SK-N-SH treated with all-trans-retinoic acid at 6 μM for 48 hours (cell line): ENCODE measurements at regions not wholly inside any gene's neighbourhood (a gene's known extent, or its start where the extent isn't known, plus 50 kb on each side); places are given as distances from the start of the nearest gene placed in this dataset.

Source experiments
- ATAC-seq: fragments of 200-7000 bp; cut with Tn5 transposase; 3 replicates; pipeline ENCODE4 v1.9.1; 2020; ENCODE audit warnings: mild to moderate bottlenecking, moderate library complexity
- ARNTL ChIP-seq: fragments of 450-650 bp; formaldehyde crosslinking; IDR thresholded peaks from 2 replicates; pipeline ENCODE4 v1.5.0; 2020; ENCODE audit warnings: low read depth, mild to moderate bottlenecking, moderate library complexity, borderline replicate concordance
- BACH2 ChIP-seq: fragments of 250-450 bp; sonication (Bioruptor Pico); IDR thresholded peaks from 2 replicates; pipeline ENCODE4 v1.9.0; 2021; ENCODE audit warnings: mild to moderate bottlenecking, borderline replicate concordance
- CREB5 ChIP-seq: fragments of 250-450 bp; sonication (Bioruptor Pico); IDR thresholded peaks from 2 replicates; pipeline ENCODE4 v1.5.1; 2020; ENCODE audit warnings: low read depth, mild to moderate bottlenecking, moderate library complexity
- CSDC2 ChIP-seq: fragments of 250-450 bp; sonication (Bioruptor Pico); IDR thresholded peaks from 2 replicates; pipeline ENCODE4 v1.5.0; 2020; ENCODE audit warnings: mild to moderate bottlenecking, moderate library complexity
- CSRNP3 ChIP-seq: fragments of 250-450 bp; sonication (Bioruptor Pico); IDR thresholded peaks from 2 replicates; pipeline ENCODE4 v1.5.1; 2021; ENCODE audit warnings: mild to moderate bottlenecking, moderate library complexity
- GLIS3 ChIP-seq: fragments of 250-450 bp; sonication (Bioruptor Pico); IDR thresholded peaks from 2 replicates; pipeline ENCODE4 v1.5.0; 2020; ENCODE audit warnings: mild to moderate bottlenecking, moderate library complexity
- ISL1 ChIP-seq: fragments of 250-450 bp; sonication (Bioruptor Pico); IDR thresholded peaks from 2 replicates; pipeline ENCODE4 v2.1.2; 2022; ENCODE audit warnings: mild to moderate bottlenecking, moderate library complexity
- OSR1 ChIP-seq: fragments of 250-450 bp; sonication (Bioruptor Pico); IDR thresholded peaks from 2 replicates; pipeline ENCODE4 v1.8.0; 2022; ENCODE audit warnings: moderate library complexity, mild to moderate bottlenecking, inconsistent platforms
- PATZ1 ChIP-seq: fragments of 250-450 bp; sonication (Bioruptor Pico); IDR thresholded peaks from 2 replicates; pipeline ENCODE4 v1.8.0; 2020; ENCODE audit warnings: mild to moderate bottlenecking, moderate library complexity, borderline replicate concordance
- PPARA ChIP-seq: fragments of 250-450 bp; sonication (Bioruptor Pico); IDR thresholded peaks from 2 replicates; pipeline ENCODE4 v1.5.0; 2020; ENCODE audit warnings: mild to moderate bottlenecking, borderline replicate concordance
- RARB ChIP-seq: fragments of 250-450 bp; sonication (Bioruptor Pico); IDR thresholded peaks from 2 replicates; pipeline ENCODE4 v1.8.0; 2021; ENCODE audit warnings: mild to moderate bottlenecking, moderate library complexity
- SNAI2 ChIP-seq: fragments of 250-450 bp; sonication (Bioruptor Pico); IDR thresholded peaks from 2 replicates; pipeline ENCODE4 v1.5.0; 2020; ENCODE audit warnings: mild to moderate bottlenecking, moderate library complexity
- TOX ChIP-seq: fragments of 250-450 bp; sonication (Bioruptor Pico); IDR thresholded peaks from 2 replicates; pipeline ENCODE4 v1.8.0; 2021; ENCODE audit warnings: mild to moderate bottlenecking, moderate library complexity, borderline replicate concordance
- TSHZ2 ChIP-seq: fragments of 250-450 bp; sonication (Bioruptor Pico); IDR thresholded peaks from 2 replicates; pipeline ENCODE4 v1.5.0; 2020; ENCODE audit warnings: mild to moderate bottlenecking, moderate library complexity
- ZC3H10 ChIP-seq: fragments of 250-450 bp; sonication (Bioruptor Pico); IDR thresholded peaks from 2 replicates; pipeline ENCODE4 v1.5.1; 2021; ENCODE audit warnings: mild to moderate bottlenecking, moderate library complexity
- ZFP3 ChIP-seq: fragments of 250-450 bp; sonication (Bioruptor Pico); IDR thresholded peaks from 2 replicates; pipeline ENCODE4 v1.5.0; 2020; ENCODE audit warnings: mild to moderate bottlenecking, moderate library complexity
- ZFP30 ChIP-seq: fragments of 450-650 bp; formaldehyde crosslinking; IDR thresholded peaks from 2 replicates; pipeline ENCODE4 v1.5.0; 2022; ENCODE audit warnings: mild to moderate bottlenecking, moderate library complexity
- ZNF565 ChIP-seq: fragments of 450-650 bp; formaldehyde crosslinking; conservative IDR thresholded peaks from 2 replicates; pipeline ENCODE4 v1.5.0; 2020; ENCODE audit warnings: low read depth, mild to moderate bottlenecking, moderate library complexity
- ZNF70 ChIP-seq: fragments of 450-650 bp; formaldehyde crosslinking; IDR thresholded peaks from 2 replicates; pipeline ENCODE4 v1.5.0; 2020; ENCODE audit warnings: mild to moderate bottlenecking, moderate library complexity
- ZNF8 ChIP-seq: fragments of 450-650 bp; formaldehyde crosslinking; IDR thresholded peaks from 2 replicates; pipeline ENCODE4 v1.5.0; 2020; ENCODE audit warnings: mild to moderate bottlenecking, moderate library complexity

GRCh38 chr2:220583725-220584124 lies 956.3 kb downstream of the SLC4A3 start:
- no peak for ATAC-seq
- TF ChIP-seq GLIS3 (CRISPR knock-in tag) (no peak), OSR1 (no peak), ARNTL (CRISPR knock-in tag) (no peak)

GRCh38 chr2:220585241-220585640 lies 957.8 kb downstream of the SLC4A3 start:
- TF ChIP-seq SNAI2 (CRISPR knock-in tag) (no peak), TSHZ2 (CRISPR knock-in tag) (no peak), ZNF565 (no peak), RARB (CRISPR knock-in tag) (no peak), PATZ1 (no peak), BACH2 (CRISPR knock-in tag) (no peak), CREB5 (CRISPR knock-in tag) (no peak), ARNTL (CRISPR knock-in tag) (no peak), ZNF70 (CRISPR knock-in tag) (no peak), ZNF8 (CRISPR knock-in tag) (no peak), TOX (CRISPR knock-in tag) (no peak), CSRNP3 (CRISPR knock-in tag) (no peak), GLIS3 (CRISPR knock-in tag) (no peak), ZFP3 (CRISPR knock-in tag) (no peak), ZFP30 (CRISPR knock-in tag) (no peak), CSDC2 (CRISPR knock-in tag) (no peak), PPARA (CRISPR knock-in tag) (no peak)

GRCh38 chr2:220586980-220587530 lies 959.6 kb downstream of the SLC4A3 start:
- TF ChIP-seq CSRNP3 (CRISPR knock-in tag) (no peak), ZNF565 (no peak), TSHZ2 (CRISPR knock-in tag) (no peak), ZC3H10 (CRISPR knock-in tag) (no peak), PPARA (CRISPR knock-in tag) (no peak), SNAI2 (CRISPR knock-in tag) (no peak), PATZ1 (no peak), GLIS3 (CRISPR knock-in tag) (no peak), ISL1 (CRISPR knock-in tag) (no peak), ARNTL (CRISPR knock-in tag) (no peak), ZNF8 (CRISPR knock-in tag) (no peak)
- no peak for ATAC-seq

More at GRCh38 chr2:220585241-220585640, 957.8 kb downstream of the SLC4A3 start:
- ATAC-seq, result no peak
